ENCODE measurements at regions not wholly inside any gene's neighbourhood (a gene's known extent, or its start where the extent isn't known, plus 50 kb on each side); places are given as distances from the start of the nearest gene placed in this dataset.

DNA sequence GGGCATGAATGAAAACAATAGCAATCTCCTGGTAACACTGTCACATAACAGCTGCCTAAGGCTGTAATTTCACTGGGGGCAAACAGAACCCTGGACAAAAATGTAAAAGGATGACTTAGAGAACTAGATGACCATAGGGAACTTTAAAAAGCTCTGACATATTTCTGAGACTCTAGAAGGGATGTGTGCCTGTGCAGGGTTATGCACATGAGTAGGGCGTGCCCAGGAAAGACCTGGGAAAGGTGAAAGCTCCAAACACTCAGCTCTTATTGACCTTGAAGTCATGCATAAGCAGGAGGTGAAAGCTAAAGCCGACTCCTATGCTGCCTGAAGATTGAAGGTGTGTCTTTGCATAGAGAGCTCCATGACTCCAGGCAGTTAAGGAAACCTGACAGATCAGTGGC is 118.4 kb upstream of the BTBD3 start:
- H3K27ac ChIP-seq (ENCODE audit: low read depth, low read length): no peak overlapping the region
- no peaks in the 10 kb centered on the region for H3K36me3 ChIP-seq (ENCODE audit: insufficient read depth, low read length)
- no peaks in the 10 kb centered on the region for H3K9me3 ChIP-seq (ENCODE audit: insufficient read depth, low read depth, low read length)
- H3K9ac ChIP-seq (ENCODE audit: low read length): no peak overlapping the region
- H3K4me3 ChIP-seq (ENCODE audit: insufficient read depth, low read depth, low read length): no peak overlapping the region
- no peaks in the 10 kb centered on the region for H3K4me1 ChIP-seq (ENCODE audit: insufficient read depth, low read length)
- no peaks in the 10 kb centered on the region for H3K27me3 Mint-ChIP-seq (ENCODE audit: low read depth, unreplicated experiment)
- TF ChIP-seq CTCF (IDR thresholded peaks at IDR 0.05; ENCODE audit: insufficient read depth, low read depth, low read length): no peak
- no peak for TF ChIP-seq EZH2 (IDR thresholded peaks at IDR 0.05; ENCODE audit: insufficient read depth, low read length)
- H3K27me3 ChIP-seq (ENCODE audit: insufficient read depth, low read length): no peaks in the 10 kb centered on the region
- H3K4me1 Mint-ChIP-seq (ENCODE audit: low read depth, unreplicated experiment): no peaks in the 10 kb centered on the region
- no peaks in the 10 kb centered on the region for H3K79me2 ChIP-seq (ENCODE audit: insufficient read depth, low read length)
- DNase-seq (ENCODE audit: low read depth): no peak
- no peak overlapping the region for H3K4me3 Mint-ChIP-seq (ENCODE audit: unreplicated experiment)
- H3K4me2 ChIP-seq (ENCODE audit: low read length): no peak overlapping the region
- H3K9me3 Mint-ChIP-seq (ENCODE audit: unreplicated experiment): peaks cover 3% of the 10 kb centered on the region
- no peaks in the 10 kb centered on the region for H4K20me1 ChIP-seq (ENCODE audit: insufficient read depth, low read length)
- H2AFZ ChIP-seq (ENCODE audit: low read depth, low read length): no peak overlapping the region
- no peaks in the 10 kb centered on the region for H3K36me3 Mint-ChIP-seq (ENCODE audit: low read depth, unreplicated experiment)
- H3K27ac Mint-ChIP-seq (ENCODE audit: unreplicated experiment): no peak overlapping the region
- FAIRE-seq: no peak

DNA sequence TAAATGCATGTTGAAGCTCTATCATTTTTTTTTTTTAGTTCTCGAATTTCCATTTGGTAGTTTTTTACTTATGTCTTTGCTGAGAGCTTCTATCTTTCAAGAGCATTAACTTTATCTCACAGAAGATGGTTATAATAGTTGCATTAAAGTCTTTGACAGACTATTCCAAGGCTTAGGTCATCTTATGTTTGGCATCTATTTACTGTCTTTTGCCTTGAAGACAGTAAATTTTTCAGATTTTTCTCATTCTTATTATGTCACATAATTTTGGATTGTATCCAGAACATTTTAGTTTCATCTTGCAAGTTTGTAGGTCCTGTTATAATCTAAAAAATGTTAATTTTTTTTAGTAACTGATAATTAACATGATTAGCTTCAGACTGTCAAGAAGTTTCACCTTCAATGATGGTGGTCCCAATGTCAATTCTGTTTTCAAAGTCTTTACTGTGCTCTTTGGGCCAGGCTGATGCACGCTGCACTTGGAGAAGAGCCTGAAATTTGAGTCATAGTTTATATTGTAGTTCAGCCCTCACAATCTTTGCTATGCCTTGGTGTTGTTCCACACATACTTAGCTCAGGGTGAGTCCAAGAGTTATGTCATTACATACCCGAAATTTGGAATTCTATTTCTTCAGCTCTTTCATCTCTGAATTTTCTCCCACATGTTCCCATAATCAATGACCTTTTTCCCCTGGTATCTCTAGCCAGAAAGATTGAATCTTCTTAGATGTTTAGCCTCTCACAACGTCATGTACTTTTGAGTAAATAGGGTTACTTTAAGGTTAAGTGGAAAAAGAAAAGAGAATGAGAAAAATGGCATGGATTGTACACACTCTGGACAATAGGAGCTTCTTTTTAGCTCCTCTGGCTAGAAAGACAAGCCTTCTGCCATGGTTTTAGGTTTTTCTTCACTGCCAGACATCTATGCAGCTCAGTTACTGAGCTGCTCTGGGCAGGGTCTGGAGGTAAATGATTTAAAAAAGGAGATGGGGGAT is 110.3 kb upstream of the BTBD3 start:
- peak overlapping the region; percentile 63 for H3K4me2 ChIP-seq (ENCODE audit: low read length)
- H3K9me3 ChIP-seq (ENCODE audit: insufficient read depth, low read depth, low read length): no peaks in the 10 kb centered on the region
- no peaks in the 10 kb centered on the region for H3K79me2 ChIP-seq (ENCODE audit: insufficient read depth, low read length)
- H3K9ac ChIP-seq (ENCODE audit: low read length): peak overlapping the region; percentile 22
- H3K4me1 ChIP-seq (ENCODE audit: insufficient read depth, low read length): peaks cover 23% of the 10 kb centered on the region
- peak overlapping the region; percentile 56 for H3K27ac ChIP-seq (ENCODE audit: low read depth, low read length)
- H2AFZ ChIP-seq (ENCODE audit: low read depth, low read length): no peak overlapping the region
- Mint-ChIP-seq H3K9me3 (ENCODE audit: unreplicated experiment) (peaks cover 3% of the 10 kb centered on the region), H3K36me3 (ENCODE audit: low read depth, unreplicated experiment) (no peaks in the 10 kb centered on the region), H3K27me3 (ENCODE audit: low read depth, unreplicated experiment) (no peaks in the 10 kb centered on the region), H3K27ac (ENCODE audit: unreplicated experiment) (peak overlapping the region; percentile 21), H3K4me3 (ENCODE audit: unreplicated experiment) (no peak overlapping the region), H3K4me1 (ENCODE audit: low read depth, unreplicated experiment) (peaks cover 26% of the 10 kb centered on the region)
- no peak for TF ChIP-seq CTCF (IDR thresholded peaks at IDR 0.05; ENCODE audit: insufficient read depth, low read depth, low read length)
- no peak for TF ChIP-seq EZH2 (IDR thresholded peaks at IDR 0.05; ENCODE audit: insufficient read depth, low read length)
- DNase-seq (ENCODE audit: low read depth) (peak; percentile 92), FAIRE-seq (peak; percentile 97)
- no peaks in the 10 kb centered on the region for H4K20me1 ChIP-seq (ENCODE audit: insufficient read depth, low read length)
- H3K4me3 ChIP-seq (ENCODE audit: insufficient read depth, low read depth, low read length): no peak overlapping the region
- no peaks in the 10 kb centered on the region for H3K36me3 ChIP-seq (ENCODE audit: insufficient read depth, low read length)
- H3K27me3 ChIP-seq (ENCODE audit: insufficient read depth, low read length): no peaks in the 10 kb centered on the region

DNA sequence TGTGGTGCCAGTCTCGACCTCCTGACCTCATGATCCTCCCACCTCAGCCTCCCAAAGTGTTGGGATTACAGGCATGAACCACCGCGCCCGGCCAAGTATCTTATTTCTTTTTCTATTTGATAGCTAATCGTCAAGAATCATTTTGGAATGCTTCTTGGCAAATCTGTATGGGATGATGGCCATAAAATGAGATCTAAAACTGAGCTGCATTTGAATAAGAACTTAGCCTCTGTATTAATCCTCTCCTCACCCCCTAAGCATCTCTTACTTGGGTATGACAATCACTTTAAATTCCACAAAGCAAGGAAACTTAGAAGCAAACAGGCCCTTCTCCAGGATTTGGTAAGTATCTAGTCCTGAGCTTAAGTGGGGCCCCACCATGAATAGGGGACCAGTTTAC is 108.9 kb upstream of the BTBD3 start:
- H3K79me2 ChIP-seq (ENCODE audit: insufficient read depth, low read length): no peaks in the 10 kb centered on the region
- H3K36me3 ChIP-seq (ENCODE audit: insufficient read depth, low read length): no peaks in the 10 kb centered on the region
- Mint-ChIP-seq H3K4me3 (ENCODE audit: unreplicated experiment) (no peak overlapping the region), H3K27me3 (ENCODE audit: low read depth, unreplicated experiment) (no peaks in the 10 kb centered on the region), H3K36me3 (ENCODE audit: low read depth, unreplicated experiment) (no peaks in the 10 kb centered on the region), H3K9me3 (ENCODE audit: unreplicated experiment) (peaks cover 1% of the 10 kb centered on the region), H3K27ac (ENCODE audit: unreplicated experiment) (no peak overlapping the region), H3K4me1 (ENCODE audit: low read depth, unreplicated experiment) (peaks cover 31% of the 10 kb centered on the region)
- no peaks in the 10 kb centered on the region for H3K9me3 ChIP-seq (ENCODE audit: insufficient read depth, low read depth, low read length)
- FAIRE-seq (no peak), DNase-seq (ENCODE audit: low read depth) (no peak)
- peaks cover 28% of the 10 kb centered on the region for H3K4me1 ChIP-seq (ENCODE audit: insufficient read depth, low read length)
- TF ChIP-seq CTCF (IDR thresholded peaks at IDR 0.05; ENCODE audit: insufficient read depth, low read depth, low read length) (no peak), EZH2 (IDR thresholded peaks at IDR 0.05; ENCODE audit: insufficient read depth, low read length) (no peak)
- no peak overlapping the region for H3K4me2 ChIP-seq (ENCODE audit: low read length)
- no peak overlapping the region for H3K9ac ChIP-seq (ENCODE audit: low read length)
- H3K27me3 ChIP-seq (ENCODE audit: insufficient read depth, low read length): no peaks in the 10 kb centered on the region
- no peaks in the 10 kb centered on the region for H4K20me1 ChIP-seq (ENCODE audit: insufficient read depth, low read length)
- H3K27ac ChIP-seq (ENCODE audit: low read depth, low read length): no peak overlapping the region
- no peak overlapping the region for H2AFZ ChIP-seq (ENCODE audit: low read depth, low read length)
- H3K4me3 ChIP-seq (ENCODE audit: insufficient read depth, low read depth, low read length): no peak overlapping the region
